OCI-LY3 (cell line): ENCODE measurements at regions not wholly inside any gene's neighbourhood (a gene's known extent, or its start where the extent isn't known, plus 50 kb on each side); places are given as distances from the start of the nearest gene placed in this dataset.

Experiments
- CTCF ChIP-seq: fragments of 200-600, 300-600 bp; sonication (generic); IDR thresholded peaks from 2 replicates; pipeline ENCODE4 v1.5.1; 2014; ENCODE audit warnings: antibody characterized with exemption, low read length, low read depth
- EZH2phosphoT487 ChIP-seq: fragments of 200-600 bp; shearing (Covaris generic); IDR thresholded peaks from 2 replicates; pipeline ENCODE4 v1.6.1; 2018; ENCODE audit warnings: antibody characterized with exemption, mixed run types, low read depth

- TF ChIP-seq CTCF (no peak), EZH2phosphoT487 (no peak)
Observed at GRCh38 chr2:16346671-16347070, 319.0 kb downstream of the CYRIA start.
